AG04450 (cell line): ENCODE measurements at regions not wholly inside any gene's neighbourhood (a gene's known extent, or its start where the extent isn't known, plus 50 kb on each side); places are given as distances from the start of the nearest gene placed in this dataset.

Experiments used
- CTCF ChIA-PET: fragments of 300-600, 350-600 bp; formaldehyde crosslinking; extraction: SDS; loops from one replicate; lab custom pipeline; 2022; ENCODE audit warnings: antibody characterized with exemption, inconsistent platforms; lab: Charles Lee
- POLR2A ChIA-PET: fragments of 350-600 bp; formaldehyde crosslinking; extraction: SDS; loops from one replicate; lab custom pipeline; 2021; ENCODE audit warnings: antibody characterized with exemption, inconsistent platforms; lab: Yijun Ruan, JAX
- DNase-seq: peaks from one replicate; pipeline ENCODE4 v3.0.0-alpha.2; 2011; ENCODE audit warnings: low read depth, low spot score
- H3K27ac ChIP-seq: one replicate; pipeline ENCODE4 v1.5.1; 2012; ENCODE audit warnings: low read depth, low read length, control low read depth
- H3K27me3 ChIP-seq: one replicate; pipeline ENCODE4 v1.6.0; 2012; ENCODE audit warnings: low read length; ENCODE audit not compliant: control insufficient read depth, insufficient read depth
- H3K4me3 ChIP-seq: 2 replicates; pipeline ENCODE4 v1.5.1; 2011; ENCODE audit warnings: mild to moderate bottlenecking, low read depth, low read length, control low read depth
- H3K9me3 ChIP-seq: 2 replicates; pipeline ENCODE4 v1.5.1; 2012; ENCODE audit warnings: low read length; ENCODE audit not compliant: control insufficient read depth, insufficient read depth
- CTCF ChIP-seq: IDR thresholded peaks from 2 replicates; pipeline ENCODE4 v1.5.1; 2011; ENCODE audit warnings: low read depth, low read length, control low read depth, inconsistent platforms

DNA sequence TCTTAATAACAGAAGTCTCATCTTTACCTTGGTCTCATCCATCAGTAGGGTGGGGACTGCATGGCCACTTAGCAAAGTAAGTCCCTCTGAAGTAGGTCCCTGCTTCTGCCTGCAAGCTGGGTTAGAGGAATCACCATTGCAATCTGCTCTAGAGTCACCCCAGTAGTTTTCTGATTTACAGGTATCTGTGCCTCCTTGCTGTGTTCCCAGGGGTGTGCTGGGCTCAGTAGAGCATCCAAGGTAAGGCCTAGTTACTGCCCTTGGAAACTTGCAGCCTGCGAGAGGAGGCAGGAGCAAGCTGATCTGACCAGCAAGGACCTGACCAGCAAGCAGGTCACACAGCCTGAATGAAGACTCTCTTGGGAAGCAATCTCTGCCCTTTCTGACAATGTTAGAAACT lies 160.8 kb upstream of the GSC start:
- POLR2A ChIA-PET = no interaction called here
- TF ChIP-seq CTCF = no peak

GRCh38 chr14:94929354-94929753 lies 159.4 kb upstream of the GSC start:
- Histone ChIP-seq H3K9me3 (peaks cover 33% of the 10 kb centered on the region), H3K4me3 (no peak overlapping the region), H3K27ac (no peak overlapping the region), H3K27me3 (no peaks in the 10 kb centered on the region)
- POLR2A ChIA-PET = no interaction called here
- no peak for DNase-seq
- no peak for TF ChIP-seq CTCF
- CTCF ChIA-PET = no interaction called here

More for the DNA sequence above, 160.8 kb upstream of the GSC start:
- DNase-seq = no peak
- CTCF ChIA-PET = no interaction called here
- Histone ChIP-seq H3K27ac (no peak overlapping the region), H3K27me3 (no peaks in the 10 kb centered on the region), H3K4me3 (no peak overlapping the region), H3K9me3 (peaks cover 28% of the 10 kb centered on the region)

DNA sequence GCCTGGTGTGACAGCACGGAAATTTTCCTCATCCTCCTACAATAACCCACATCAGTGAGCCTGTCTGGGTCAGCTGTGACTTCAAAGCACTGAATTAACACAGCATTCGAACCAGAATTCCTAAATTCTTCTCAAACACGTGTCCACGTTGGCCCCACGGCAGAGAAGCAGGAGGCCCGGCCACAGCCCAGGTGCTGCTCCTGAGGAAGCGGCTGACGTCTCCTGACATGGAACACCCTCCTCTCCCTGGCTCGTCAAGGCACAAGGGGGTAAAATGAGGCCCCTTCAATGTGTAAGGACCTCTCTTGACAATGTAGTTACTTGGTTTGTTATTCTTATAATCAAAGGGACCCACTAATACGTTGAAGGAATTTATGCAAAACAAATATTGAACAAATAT lies 156.3 kb upstream of the GSC start:
- POLR2A ChIA-PET = no interaction called here
- no peak overlapping the region for H3K27ac ChIP-seq
- H3K4me3 ChIP-seq = no peak overlapping the region
- H3K27me3 ChIP-seq = no peaks in the 10 kb centered on the region
- H3K9me3 ChIP-seq = peaks cover 45% of the 10 kb centered on the region
- no peak for DNase-seq
- CTCF ChIA-PET = no interaction called here
- TF ChIP-seq CTCF = no peak

- ChIA-PET POLR2A (no interaction called here), CTCF (no interaction called here)
- Histone ChIP-seq H3K4me3 (no peak overlapping the region), H3K9me3 (peaks cover 44% of the 10 kb centered on the region), H3K27ac (no peak overlapping the region), H3K27me3 (no peaks in the 10 kb centered on the region)
- no peak for TF ChIP-seq CTCF
- DNase-seq = no peak
Measured at GRCh38 chr14:94925416-94926173, 155.7 kb upstream of the GSC start.

GRCh38 chr14:94924189-94924588 lies 154.3 kb upstream of the GSC start:
- no peak for TF ChIP-seq CTCF
- no peak for DNase-seq
- CTCF ChIA-PET = no interaction called here
- Histone ChIP-seq H3K4me3 (no peak overlapping the region), H3K27ac (no peak overlapping the region), H3K27me3 (no peaks in the 10 kb centered on the region), H3K9me3 (peaks cover 34% of the 10 kb centered on the region)
- POLR2A ChIA-PET = no interaction called here
